Rectal smooth muscle tissue (tissue), 1 donor: ENCODE measurements at regions not wholly inside any gene's neighbourhood (a gene's known extent, or its start where the extent isn't known, plus 50 kb on each side); places are given as distances from the start of the nearest gene placed in this dataset.

Experiments
- H3K27ac ChIP-seq: one replicate; pipeline ENCODE4 v1.7.0; 2013; ENCODE audit warnings: low read depth, low read length, inconsistent platforms
- H3K27me3 ChIP-seq: one replicate; pipeline ENCODE4 v1.7.0; 2013; ENCODE audit warnings: low read length; ENCODE audit not compliant: control insufficient read depth, insufficient read depth
- H3K36me3 ChIP-seq: one replicate; pipeline ENCODE4 v1.7.0; 2013; ENCODE audit warnings: low read length; ENCODE audit not compliant: control insufficient read depth, insufficient read depth
- H3K4me1 ChIP-seq: one replicate; pipeline ENCODE4 v1.7.0; 2013; ENCODE audit warnings: low read length; ENCODE audit not compliant: control insufficient read depth, insufficient read depth
- H3K4me3 ChIP-seq: one replicate; pipeline ENCODE4 v1.7.0; 2013; ENCODE audit warnings: low read length
- H3K9ac ChIP-seq: one replicate; pipeline ENCODE4 v1.7.0; 2013; ENCODE audit warnings: low read length

DNA sequence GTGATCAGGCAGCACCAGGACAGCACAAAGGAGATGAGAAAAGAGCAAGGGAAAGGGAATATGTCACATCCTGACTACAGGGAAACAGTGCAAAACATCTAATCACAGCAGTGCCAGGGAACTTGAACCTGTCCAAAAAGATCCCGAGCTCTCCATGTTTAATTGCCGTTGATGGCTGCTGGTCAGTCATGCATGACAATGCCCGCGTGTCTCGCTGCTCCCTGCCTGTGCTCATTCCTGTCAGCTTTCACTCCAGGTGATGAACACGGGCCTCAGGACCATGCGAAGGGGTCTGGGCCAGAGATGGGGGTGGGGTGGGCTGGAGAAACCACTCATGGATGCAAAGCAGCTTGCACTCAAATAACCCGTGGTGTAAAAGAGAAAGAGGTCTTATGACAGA lies 287.0 kb downstream of the GPATCH2 start:
- Histone ChIP-seq H3K4me3 (no peak overlapping the region), H3K36me3 (no peaks in the 10 kb centered on the region), H3K27ac (no peak overlapping the region), H3K27me3 (no peaks in the 10 kb centered on the region), H3K9ac (no peak overlapping the region), H3K4me1 (no peaks in the 10 kb centered on the region)

- Histone ChIP-seq H3K36me3 (no peaks in the 10 kb centered on the region), H3K4me3 (no peak overlapping the region), H3K4me1 (no peaks in the 10 kb centered on the region), H3K27ac (no peak overlapping the region), H3K27me3 (no peaks in the 10 kb centered on the region), H3K9ac (no peak overlapping the region)
These were observed 288.8 kb downstream of the GPATCH2 start for GRCh38 chr1:217342105-217342504.

- Histone ChIP-seq H3K9ac (no peak overlapping the region), H3K27me3 (no peaks in the 10 kb centered on the region), H3K36me3 (no peaks in the 10 kb centered on the region), H3K27ac (no peak overlapping the region), H3K4me3 (no peak overlapping the region), H3K4me1 (peaks cover 3% of the 10 kb centered on the region)
These were observed 294.2 kb downstream of the GPATCH2 start for GRCh38 chr1:217336724-217337123.

DNA sequence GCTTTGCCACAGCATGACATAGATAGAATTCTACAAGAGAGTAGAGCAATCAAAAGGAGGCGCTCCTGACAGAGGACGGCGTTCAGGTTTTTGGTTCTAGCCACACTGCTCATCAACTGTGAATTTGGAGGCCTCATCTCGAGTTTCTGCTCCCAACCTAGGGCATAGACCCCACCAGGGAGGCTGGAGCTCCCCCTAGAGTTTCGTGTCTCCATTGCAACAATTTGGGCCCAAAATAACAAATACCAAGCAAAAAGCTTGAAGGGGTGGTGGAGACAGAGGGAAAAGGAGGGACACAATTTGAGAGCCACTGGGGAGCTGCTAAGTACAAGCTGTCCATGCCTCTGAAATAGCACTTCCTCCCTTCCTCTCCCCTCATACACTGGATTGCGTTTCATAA lies 297.0 kb downstream of the GPATCH2 start:
- H3K27ac ChIP-seq, result no peak overlapping the region
- H3K36me3 ChIP-seq, result no peaks in the 10 kb centered on the region
- no peak overlapping the region for H3K9ac ChIP-seq
- H3K4me1 ChIP-seq, result peaks cover 3% of the 10 kb centered on the region
- H3K27me3 ChIP-seq, result no peaks in the 10 kb centered on the region
- no peak overlapping the region for H3K4me3 ChIP-seq

DNA sequence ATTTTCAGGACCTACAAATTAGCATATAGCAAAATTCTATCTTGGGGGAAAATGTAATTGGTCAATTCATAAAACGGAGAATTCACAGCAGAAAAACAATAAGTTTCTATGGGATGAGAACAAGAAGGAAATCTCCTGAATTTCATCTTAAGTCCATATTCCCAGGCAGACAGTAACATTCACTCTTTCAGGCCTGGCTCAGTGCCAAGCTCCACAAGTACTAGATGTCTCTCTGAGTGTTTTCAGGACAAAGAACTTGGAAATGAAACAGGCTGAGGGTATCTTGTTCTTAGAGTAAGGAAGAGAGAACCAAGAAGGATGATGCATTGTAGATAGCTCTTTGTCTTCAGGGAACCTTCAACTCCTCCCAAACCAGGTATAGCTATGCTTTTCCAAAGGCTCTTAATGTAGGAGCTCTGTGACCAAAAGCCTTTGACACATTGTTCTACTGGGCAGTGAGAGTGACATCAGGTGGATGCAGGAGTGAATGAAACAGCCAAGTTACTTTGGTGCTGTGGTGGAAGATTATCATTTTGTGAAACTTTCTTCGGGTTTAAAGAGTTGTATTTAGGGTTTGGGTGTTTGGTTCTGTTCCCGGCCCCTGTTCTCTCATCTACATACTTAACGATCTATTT lies 298.3 kb downstream of the GPATCH2 start:
- Histone ChIP-seq H3K9ac (no peak overlapping the region), H3K36me3 (no peaks in the 10 kb centered on the region), H3K27me3 (no peaks in the 10 kb centered on the region), H3K27ac (no peak overlapping the region), H3K4me3 (no peak overlapping the region), H3K4me1 (peaks cover 3% of the 10 kb centered on the region)

- H3K36me3 ChIP-seq, result no peaks in the 10 kb centered on the region
- H3K27ac ChIP-seq, result no peak overlapping the region
- peaks cover 3% of the 10 kb centered on the region for H3K4me1 ChIP-seq
- H3K27me3 ChIP-seq, result no peaks in the 10 kb centered on the region
- no peak overlapping the region for H3K4me3 ChIP-seq
- no peak overlapping the region for H3K9ac ChIP-seq
These were observed 299.2 kb downstream of the GPATCH2 start for GRCh38 chr1:217331698-217332097.

- Histone ChIP-seq H3K4me3 (no peak overlapping the region), H3K27me3 (no peaks in the 10 kb centered on the region), H3K36me3 (no peaks in the 10 kb centered on the region), H3K9ac (no peak overlapping the region), H3K4me1 (peaks cover 3% of the 10 kb centered on the region), H3K27ac (no peak overlapping the region)
These were observed 303.0 kb downstream of the GPATCH2 start for GRCh38 chr1:217327901-217328300.

- H3K9ac ChIP-seq, result no peak overlapping the region
- H3K4me3 ChIP-seq, result no peak overlapping the region
- no peaks in the 10 kb centered on the region for H3K36me3 ChIP-seq
- H3K27me3 ChIP-seq, result no peaks in the 10 kb centered on the region
- H3K4me1 ChIP-seq, result no peaks in the 10 kb centered on the region
- H3K27ac ChIP-seq, result no peak overlapping the region
These were observed 308.1 kb downstream of the GPATCH2 start for GRCh38 chr1:217322834-217323233.

- no peaks in the 10 kb centered on the region for H3K27me3 ChIP-seq
- no peak overlapping the region for H3K9ac ChIP-seq
- H3K36me3 ChIP-seq, result no peaks in the 10 kb centered on the region
- H3K4me3 ChIP-seq, result no peak overlapping the region
- no peaks in the 10 kb centered on the region for H3K4me1 ChIP-seq
- H3K27ac ChIP-seq, result no peak overlapping the region
These were observed 315.5 kb downstream of the GPATCH2 start for GRCh38 chr1:217315346-217315745.

DNA sequence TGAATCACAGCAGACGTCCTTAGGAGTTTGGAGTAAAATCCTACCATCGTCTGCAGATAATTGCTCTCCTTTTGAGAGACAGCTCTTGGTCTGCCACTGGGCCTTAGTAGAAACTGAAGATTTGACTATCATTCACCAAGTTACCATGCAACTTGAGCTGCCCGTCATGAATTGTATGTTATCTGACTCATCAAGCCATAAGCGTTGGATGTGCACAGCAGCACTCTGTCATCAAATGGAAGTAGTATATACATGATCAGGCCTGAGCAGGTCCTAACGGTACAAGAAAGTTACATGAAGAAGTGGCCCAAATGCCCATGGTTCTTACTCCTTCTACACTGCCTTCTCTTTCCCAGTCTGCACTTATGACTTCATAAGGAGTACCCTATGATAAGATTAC lies 317.8 kb downstream of the GPATCH2 start:
- Histone ChIP-seq H3K9ac (no peak overlapping the region), H3K4me1 (no peaks in the 10 kb centered on the region), H3K36me3 (no peaks in the 10 kb centered on the region), H3K4me3 (no peak overlapping the region), H3K27ac (no peak overlapping the region), H3K27me3 (no peaks in the 10 kb centered on the region)

DNA sequence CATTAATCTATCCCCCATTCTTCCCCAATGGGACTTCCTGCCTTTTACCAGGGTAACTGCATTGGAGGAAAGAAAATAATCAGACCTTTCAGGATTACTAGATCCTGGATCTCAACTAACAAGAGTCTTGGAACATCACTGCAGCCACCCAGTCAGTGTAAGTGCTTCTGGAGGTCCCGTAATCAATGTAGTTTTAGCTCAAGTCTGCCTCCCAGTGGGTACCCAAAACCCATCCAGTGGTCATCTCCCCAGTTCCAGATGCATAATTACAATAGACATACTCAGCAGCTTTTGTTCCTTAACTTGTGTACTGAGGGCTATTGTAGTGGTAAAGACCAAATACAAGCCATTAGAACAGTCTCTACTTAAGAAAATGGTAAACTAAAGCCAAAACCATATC lies 319.1 kb downstream of the GPATCH2 start:
- H3K27ac ChIP-seq, result no peak overlapping the region

DNA sequence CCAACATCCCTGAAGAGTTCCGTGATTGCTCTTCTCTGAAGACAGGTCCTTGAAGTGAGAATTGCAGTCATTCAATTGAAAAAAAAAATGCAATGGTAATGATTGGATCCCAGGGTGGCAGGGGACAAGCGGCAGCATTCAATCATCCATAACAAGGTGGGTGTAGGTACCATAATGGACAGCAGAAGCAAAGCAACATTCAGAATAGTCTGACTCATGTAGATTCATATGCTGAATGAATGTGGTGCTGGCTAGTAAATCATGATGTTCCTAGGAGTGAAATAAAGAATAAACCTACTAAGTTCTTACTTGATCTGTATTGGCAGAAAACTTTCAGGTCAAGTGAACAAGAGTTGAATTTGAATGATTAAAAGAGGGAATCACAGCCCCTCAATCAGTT lies 319.6 kb downstream of the GPATCH2 start:
- Histone ChIP-seq H3K4me3 (no peak overlapping the region), H3K9ac (no peak overlapping the region), H3K36me3 (no peaks in the 10 kb centered on the region), H3K4me1 (no peaks in the 10 kb centered on the region), H3K27me3 (no peaks in the 10 kb centered on the region), H3K27ac (no peak overlapping the region)

More for the DNA sequence above, 319.1 kb downstream of the GPATCH2 start:
- Histone ChIP-seq H3K4me3 (no peak overlapping the region), H3K36me3 (no peaks in the 10 kb centered on the region), H3K27me3 (no peaks in the 10 kb centered on the region), H3K9ac (no peak overlapping the region), H3K4me1 (no peaks in the 10 kb centered on the region)

- Histone ChIP-seq H3K4me1 (no peaks in the 10 kb centered on the region), H3K27ac (no peak overlapping the region), H3K4me3 (no peak overlapping the region), H3K36me3 (no peaks in the 10 kb centered on the region), H3K27me3 (no peaks in the 10 kb centered on the region), H3K9ac (no peak overlapping the region)
These were observed 349.6 kb downstream of the GPATCH2 start for GRCh38 chr1:217281332-217281731.
